HL-60 (cell line): ENCODE measurements at regions not wholly inside any gene's neighbourhood (a gene's known extent, or its start where the extent isn't known, plus 50 kb on each side); places are given as distances from the start of the nearest gene placed in this dataset.

Experiments
- DNase-seq, 2 experiments: peaks; one replicate each; pipeline ENCODE4 v3.0.0-alpha.2; 2010 to 2020; ENCODE audit warnings: low read depth in 1 of 2, low spot score in 1 of 2
- H3K27ac ChIP-seq: fragments of 250-450 bp; sonication (Bioruptor Pico); replicated peaks from 2 replicates; pipeline ENCODE4 v1.5.1; 2020; ENCODE audit warnings: mild to moderate bottlenecking, moderate library complexity
- H3K27me3 ChIP-seq: fragments of 250-450 bp; sonication (Bioruptor Pico); 2 replicates; pipeline ENCODE4 v1.5.1; 2021; ENCODE audit warnings: mild to moderate bottlenecking, moderate library complexity; ENCODE audit not compliant: insufficient read depth, poor library complexity, severe bottlenecking
- H3K4me3 ChIP-seq: replicated peaks from 2 replicates; pipeline ENCODE4 v1.5.1; 2011; ENCODE audit warnings: mild to moderate bottlenecking, control low read depth, low read length; ENCODE audit not compliant: insufficient read depth
- GABPA ChIP-seq: IDR thresholded peaks from 2 replicates; pipeline ENCODE4 v1.6.1; 2012; ENCODE audit warnings: low read depth
- POLR2AphosphoS5 ChIP-seq: IDR thresholded peaks from 2 replicates; pipeline ENCODE4 v1.6.1; 2012; ENCODE audit warnings: low read depth
- REST ChIP-seq: IDR thresholded peaks from 2 replicates; pipeline ENCODE4 v1.6.1; 2012; ENCODE audit warnings: low read depth; ENCODE audit not compliant: insufficient replicate concordance
- SPI1 ChIP-seq: IDR thresholded peaks from 2 replicates; pipeline ENCODE4 v1.6.1; 2012; ENCODE audit warnings: low read depth, mild to moderate bottlenecking, borderline replicate concordance
- TF ChIP-seq, protein P1 (sequence below): IDR thresholded peaks from one replicate; pipeline ENCODE4 v1.5.1; 2011; ENCODE audit warnings: low read length, control low read depth, inconsistent platforms; ENCODE audit not compliant: insufficient read depth

- H3K27ac ChIP-seq, result no peak overlapping the region
- TF ChIP-seq POLR2AphosphoS5, result no peak
- TF ChIP-seq REST, result no peak
- TF ChIP-seq GABPA, result no peak
- no peak for TF ChIP-seq SPI1
- TF ChIP-seq, protein P1, sequence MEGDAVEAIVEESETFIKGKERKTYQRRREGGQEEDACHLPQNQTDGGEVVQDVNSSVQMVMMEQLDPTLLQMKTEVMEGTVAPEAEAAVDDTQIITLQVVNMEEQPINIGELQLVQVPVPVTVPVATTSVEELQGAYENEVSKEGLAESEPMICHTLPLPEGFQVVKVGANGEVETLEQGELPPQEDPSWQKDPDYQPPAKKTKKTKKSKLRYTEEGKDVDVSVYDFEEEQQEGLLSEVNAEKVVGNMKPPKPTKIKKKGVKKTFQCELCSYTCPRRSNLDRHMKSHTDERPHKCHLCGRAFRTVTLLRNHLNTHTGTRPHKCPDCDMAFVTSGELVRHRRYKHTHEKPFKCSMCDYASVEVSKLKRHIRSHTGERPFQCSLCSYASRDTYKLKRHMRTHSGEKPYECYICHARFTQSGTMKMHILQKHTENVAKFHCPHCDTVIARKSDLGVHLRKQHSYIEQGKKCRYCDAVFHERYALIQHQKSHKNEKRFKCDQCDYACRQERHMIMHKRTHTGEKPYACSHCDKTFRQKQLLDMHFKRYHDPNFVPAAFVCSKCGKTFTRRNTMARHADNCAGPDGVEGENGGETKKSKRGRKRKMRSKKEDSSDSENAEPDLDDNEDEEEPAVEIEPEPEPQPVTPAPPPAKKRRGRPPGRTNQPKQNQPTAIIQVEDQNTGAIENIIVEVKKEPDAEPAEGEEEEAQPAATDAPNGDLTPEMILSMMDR, result no peak
- H3K4me3 ChIP-seq, result no peak overlapping the region
- H3K27me3 ChIP-seq, result no peaks in the 10 kb centered on the region
- DNase-seq, result no peak
These were observed 150.6 kb upstream of the EDIL3 start for GRCh38 chr5:84535281-84535680.

- Histone ChIP-seq H3K27me3 (no peaks in the 10 kb centered on the region), H3K27ac (no peak overlapping the region), H3K4me3 (no peak overlapping the region)
- no peak for DNase-seq
- TF ChIP-seq, protein P1, result no peak
- TF ChIP-seq REST, result no peak
- TF ChIP-seq SPI1, result no peak
- TF ChIP-seq POLR2AphosphoS5, result no peak
- TF ChIP-seq GABPA, result no peak
These were observed 139.8 kb upstream of the EDIL3 start for GRCh38 chr5:84524491-84524890.

GRCh38 chr5:84518862-84519261, 134.2 kb upstream of the EDIL3 start:
- TF ChIP-seq GABPA, result no peak
- no peak for TF ChIP-seq REST
- TF ChIP-seq, protein P1, result no peak
- TF ChIP-seq POLR2AphosphoS5, result no peak
- TF ChIP-seq SPI1, result no peak
- no peak overlapping the region for H3K4me3 ChIP-seq
- no peak for DNase-seq
- no peaks in the 10 kb centered on the region for H3K27me3 ChIP-seq
- H3K27ac ChIP-seq, result no peak overlapping the region
